ENCODE measurements at regions not wholly inside any gene's neighbourhood (a gene's known extent, or its start where the extent isn't known, plus 50 kb on each side); places are given as distances from the start of the nearest gene placed in this dataset.

- no peak for TF ChIP-seq EP300 (IDR thresholded peaks at IDR 0.05)
- TF ChIP-seq, protein P1, sequence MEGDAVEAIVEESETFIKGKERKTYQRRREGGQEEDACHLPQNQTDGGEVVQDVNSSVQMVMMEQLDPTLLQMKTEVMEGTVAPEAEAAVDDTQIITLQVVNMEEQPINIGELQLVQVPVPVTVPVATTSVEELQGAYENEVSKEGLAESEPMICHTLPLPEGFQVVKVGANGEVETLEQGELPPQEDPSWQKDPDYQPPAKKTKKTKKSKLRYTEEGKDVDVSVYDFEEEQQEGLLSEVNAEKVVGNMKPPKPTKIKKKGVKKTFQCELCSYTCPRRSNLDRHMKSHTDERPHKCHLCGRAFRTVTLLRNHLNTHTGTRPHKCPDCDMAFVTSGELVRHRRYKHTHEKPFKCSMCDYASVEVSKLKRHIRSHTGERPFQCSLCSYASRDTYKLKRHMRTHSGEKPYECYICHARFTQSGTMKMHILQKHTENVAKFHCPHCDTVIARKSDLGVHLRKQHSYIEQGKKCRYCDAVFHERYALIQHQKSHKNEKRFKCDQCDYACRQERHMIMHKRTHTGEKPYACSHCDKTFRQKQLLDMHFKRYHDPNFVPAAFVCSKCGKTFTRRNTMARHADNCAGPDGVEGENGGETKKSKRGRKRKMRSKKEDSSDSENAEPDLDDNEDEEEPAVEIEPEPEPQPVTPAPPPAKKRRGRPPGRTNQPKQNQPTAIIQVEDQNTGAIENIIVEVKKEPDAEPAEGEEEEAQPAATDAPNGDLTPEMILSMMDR (IDR thresholded peaks at IDR 0.05), result no peak
These were observed 183.5 kb downstream of the TTC8 start for GRCh38 chr14:89007906-89008305.

All from ovary (tissue), 3 donors.